Neural cell (in vitro differentiated cells): ENCODE measurements at regions not wholly inside any gene's neighbourhood (a gene's known extent, or its start where the extent isn't known, plus 50 kb on each side); places are given as distances from the start of the nearest gene placed in this dataset.

Experiments used
- CTCF ChIP-seq: fragments of 450-650 bp; IDR thresholded peaks from 2 replicates; pipeline ENCODE4 v1.5.1; 2014; ENCODE audit warnings: antibody characterized with exemption, mild to moderate bottlenecking, moderate library complexity; ENCODE audit not compliant: poor library complexity, severe bottlenecking
- EZH2 ChIP-seq: fragments of 200-600, 300-800 bp; shearing (Covaris generic), sonication (generic); IDR thresholded peaks from 2 replicates; pipeline ENCODE4 v1.6.1; 2014; ENCODE audit warnings: antibody characterized with exemption, low read length, borderline replicate concordance, mild to moderate bottlenecking; ENCODE audit not compliant: insufficient read depth, poor library complexity, severe bottlenecking
- MXI1 ChIP-seq: fragments of 450-650 bp; conservative IDR thresholded peaks from 2 replicates; pipeline ENCODE4 v1.6.1; 2014; ENCODE audit warnings: antibody characterized with exemption, mild to moderate bottlenecking; ENCODE audit not compliant: poor library complexity, severe bottlenecking
- POLR2AphosphoS5 ChIP-seq: IDR thresholded peaks from 2 replicates; pipeline ENCODE4 v1.6.1; 2012

- TF ChIP-seq CTCF: no peak
- TF ChIP-seq EZH2: no peak
- no peak for TF ChIP-seq MXI1
- no peak for TF ChIP-seq POLR2AphosphoS5
Measured at GRCh38 chr2:181380581-181380980, 76.6 kb upstream of the ITGA4 start.
